Endothelial cell of umbilical vein (primary cell): ENCODE measurements at regions not wholly inside any gene's neighbourhood (a gene's known extent, or its start where the extent isn't known, plus 50 kb on each side); places are given as distances from the start of the nearest gene placed in this dataset.

Source experiments
- BruUV-seq: library from RNA; stranded (reverse); fragments of 400-500 nt; replicated peaks from 2 replicates; lab custom pipeline; 2021; lab: Mats Ljungman, UMichigan
- CTCF ChIA-PET: fragments of 300-600, 350-600 bp; sonication (Branson Sonifier 250); formaldehyde crosslinking; loops from one replicate; lab custom pipeline; 2021; ENCODE audit warnings: antibody characterized with exemption, inconsistent platforms; lab: Charles Lee
- POLR2A ChIA-PET: fragments of 300-600, 350-600 bp; sonication (Branson Sonifier 250); formaldehyde crosslinking; loops from one replicate; lab custom pipeline; 2021; ENCODE audit warnings: antibody characterized with exemption, inconsistent platforms; lab: Charles Lee
- DNase-seq: peaks from one replicate; pipeline ENCODE4 v3.0.0-alpha.2; 2011; ENCODE audit warnings: low read depth, low spot score
- FAIRE-seq: peaks from 2 replicates; lab custom pipeline; 2011; peaks lifted over from hg19 to GRCh38; lab: Jason Lieb, UNC
- H2AFZ ChIP-seq: 2 replicates; pipeline ENCODE4 v1.6.0; 2012; ENCODE audit warnings: low read depth, low read length, control low read depth, inconsistent platforms
- H3K27ac ChIP-seq: 2 replicates; pipeline ENCODE4 v1.5.1; 2011; ENCODE audit warnings: low read depth, mild to moderate bottlenecking, control low read depth, low read length, moderate library complexity; ENCODE audit not compliant: insufficient read depth
- H3K27me3 ChIP-seq, 2 experiments: 2 replicates each; pipeline versions ENCODE4 v1.6.0 to v1.6.1; 2011; ENCODE audit warnings: low read length in 2 of 2, mixed read lengths in 1 of 2; ENCODE audit not compliant: control insufficient read depth in 2 of 2, insufficient read depth in 2 of 2
- H3K36me3 ChIP-seq, 2 experiments: 2 replicates in 1 of 2; 3 replicates in 1 of 2; pipeline ENCODE4 v1.5.1; 2011; ENCODE audit warnings: low read length in 2 of 2, mild to moderate bottlenecking in 1 of 2, moderate library complexity in 1 of 2; ENCODE audit not compliant: control insufficient read depth in 2 of 2, insufficient read depth in 2 of 2; ENCODE audit errors: extremely low read depth in 1 of 2
- H3K4me1 ChIP-seq: 3 replicates; pipeline ENCODE4 v1.5.1; 2011; ENCODE audit warnings: mild to moderate bottlenecking, low read length; ENCODE audit not compliant: control insufficient read depth, insufficient read depth; ENCODE audit errors: extremely low read depth
- H3K4me2 ChIP-seq: 2 replicates; pipeline ENCODE4 v1.6.1; 2011; ENCODE audit warnings: low read length, control low read depth, mixed read lengths; ENCODE audit not compliant: insufficient read depth
- H3K4me3 ChIP-seq, 3 experiments: fragments of 200-600 bp in 1 of 3; sonication (generic), shearing (Covaris generic) in 1 of 3; replicated peaks in 1 of 3; 2 replicates each; pipeline ENCODE4 v1.5.1; 2011 to 2016; ENCODE audit warnings: control low read depth in 3 of 3, low read length in 3 of 3, mild to moderate bottlenecking in 2 of 3, inconsistent platforms in 1 of 3, low read depth in 1 of 3, moderate library complexity in 1 of 3; ENCODE audit not compliant: insufficient read depth in 1 of 3
- H3K79me2 ChIP-seq: 2 replicates; pipeline ENCODE4 v1.6.0; 2012; ENCODE audit warnings: low read length, inconsistent platforms; ENCODE audit not compliant: control insufficient read depth, insufficient read depth
- H3K9ac ChIP-seq: replicated peaks from 2 replicates; pipeline ENCODE3; 2011; ENCODE audit warnings: low read length, control low read depth; ENCODE audit not compliant: insufficient read depth; ENCODE audit errors: extremely low read depth
- H3K9me1 ChIP-seq: replicated peaks from 3 replicates; pipeline ENCODE4 v1.6.0; 2011; ENCODE audit warnings: mild to moderate bottlenecking, low read length; ENCODE audit not compliant: control insufficient read depth, insufficient read depth; ENCODE audit errors: extremely low read depth
- H3K9me3 ChIP-seq: replicated peaks from 2 replicates; pipeline ENCODE4 v1.5.1; 2012; ENCODE audit warnings: low read length, inconsistent platforms; ENCODE audit not compliant: control insufficient read depth, insufficient read depth
- H4K20me1 ChIP-seq: replicated peaks from 2 replicates; pipeline ENCODE3; 2011; ENCODE audit warnings: mild to moderate bottlenecking, low read length; ENCODE audit not compliant: control insufficient read depth, insufficient read depth; ENCODE audit errors: extremely low read depth
- EZH2 ChIP-seq: IDR thresholded peaks from 2 replicates; pipeline ENCODE4 v1.6.1; 2012; ENCODE audit warnings: borderline replicate concordance, low read depth, mild to moderate bottlenecking, moderate library complexity, low read length, inconsistent platforms; ENCODE audit not compliant: severe bottlenecking
- FOS ChIP-seq: IDR thresholded peaks from 2 replicates; pipeline ENCODE4 v1.6.1; 2011; ENCODE audit warnings: mild to moderate bottlenecking, low read length, moderate library complexity, borderline replicate concordance; ENCODE audit not compliant: insufficient read depth
- GATA2 ChIP-seq: IDR thresholded peaks from 2 replicates; pipeline ENCODE4 v1.7.0; 2011; ENCODE audit warnings: low read depth, mild to moderate bottlenecking, moderate library complexity, mixed read lengths, low read length; ENCODE audit not compliant: insufficient read length, insufficient read depth
- JUN ChIP-seq: IDR thresholded peaks from 2 replicates; pipeline ENCODE4 v1.6.1; 2011; ENCODE audit warnings: borderline replicate concordance, low read depth; ENCODE audit not compliant: insufficient read length, insufficient read depth
- MAX ChIP-seq: IDR thresholded peaks from 2 replicates; pipeline ENCODE4 v1.6.1; 2011; ENCODE audit not compliant: insufficient read depth, insufficient read length
- MYC ChIP-seq: IDR thresholded peaks from one replicate; pipeline ENCODE4 v1.6.1; 2011; ENCODE audit warnings: mild to moderate bottlenecking, low read depth, low read length
- POLR2A ChIP-seq: IDR thresholded peaks from 2 replicates; pipeline ENCODE4 v1.6.1; 2012; ENCODE audit warnings: low read depth, mild to moderate bottlenecking, control low read depth, low read length
- POLR2AphosphoS5 ChIP-seq: IDR thresholded peaks from 2 replicates; pipeline ENCODE4 v1.6.1; 2012; ENCODE audit warnings: low read depth, mild to moderate bottlenecking, control low read depth, low read length, moderate library complexity; ENCODE audit not compliant: insufficient read depth
- dilution Hi-C: fragments of 300-500 bp; cut with MboI; formaldehyde crosslinking; loops from one replicate; pipeline ENCODE4 v1.15.0; 2019; ENCODE audit warnings: low sequenced_read_pairs; ENCODE audit not compliant: extremely low pct_ligation_motif_present
- intact Hi-C: fragments of 100-400 bp; cut with micrococcal nuclease; formaldehyde crosslinking; loops from one replicate; pipeline ENCODE4 v1.10.0; 2022
- TF ChIP-seq, protein P1 (sequence below), 2 donors: IDR thresholded peaks; 1 replicate in 1 of 2; 2 replicates in 1 of 2; pipeline ENCODE4 v1.5.1; 2011; ENCODE audit warnings: low read length in 2 of 2, mild to moderate bottlenecking in 2 of 2, moderate library complexity in 2 of 2, control low read depth in 1 of 2, inconsistent platforms in 1 of 2, low read depth in 1 of 2; ENCODE audit not compliant: insufficient read depth in 1 of 2; ENCODE audit errors: extremely low read depth in 1 of 2

DNA sequence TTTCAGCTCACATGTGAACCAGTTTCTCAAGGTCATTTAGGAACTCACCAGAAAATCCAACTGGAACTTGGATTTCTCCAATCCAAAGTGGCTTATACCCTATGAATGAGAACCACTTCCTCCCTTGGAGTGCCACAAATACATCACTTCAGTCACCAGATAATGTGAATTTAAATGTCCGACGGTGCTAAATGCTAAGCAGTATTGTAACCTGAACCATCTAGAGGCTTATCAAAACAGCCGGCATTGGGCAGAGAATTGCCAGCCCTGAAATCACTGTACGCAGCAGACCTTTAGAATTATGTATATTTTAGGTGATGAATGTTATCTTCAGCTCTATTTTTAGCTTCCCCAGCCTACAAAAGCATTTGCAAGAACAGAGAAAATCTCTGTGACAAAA is 76.8 kb upstream of the COX20 start:
- Histone ChIP-seq H3K9ac (no peak overlapping the region), H3K27ac (no peak overlapping the region), H3K4me1 (no peaks in the 10 kb centered on the region), H3K4me3 (no peak overlapping the region), H3K4me2 (no peak overlapping the region), H3K9me1 (no peaks in the 10 kb centered on the region), H2AFZ (no peak overlapping the region), H3K27me3 (no peaks in the 10 kb centered on the region), H3K79me2 (no peaks in the 10 kb centered on the region), H3K36me3 (no peaks in the 10 kb centered on the region), H3K9me3 (no peaks in the 10 kb centered on the region), H4K20me1 (no peaks in the 10 kb centered on the region)
- no TSS peak for BruUV-seq
- POLR2A ChIA-PET = no interaction called here
- dilution Hi-C loops (no loop called here), intact Hi-C loops (no loop called here)
- FAIRE-seq (no peak), DNase-seq (no peak)
- TF ChIP-seq JUN (no peak), MYC (no peak), POLR2A (no peak), POLR2AphosphoS5 (no peak), GATA2 (no peak), FOS (no peak), MAX (no peak), EZH2 (no peak)
- TF ChIP-seq, protein P1, sequence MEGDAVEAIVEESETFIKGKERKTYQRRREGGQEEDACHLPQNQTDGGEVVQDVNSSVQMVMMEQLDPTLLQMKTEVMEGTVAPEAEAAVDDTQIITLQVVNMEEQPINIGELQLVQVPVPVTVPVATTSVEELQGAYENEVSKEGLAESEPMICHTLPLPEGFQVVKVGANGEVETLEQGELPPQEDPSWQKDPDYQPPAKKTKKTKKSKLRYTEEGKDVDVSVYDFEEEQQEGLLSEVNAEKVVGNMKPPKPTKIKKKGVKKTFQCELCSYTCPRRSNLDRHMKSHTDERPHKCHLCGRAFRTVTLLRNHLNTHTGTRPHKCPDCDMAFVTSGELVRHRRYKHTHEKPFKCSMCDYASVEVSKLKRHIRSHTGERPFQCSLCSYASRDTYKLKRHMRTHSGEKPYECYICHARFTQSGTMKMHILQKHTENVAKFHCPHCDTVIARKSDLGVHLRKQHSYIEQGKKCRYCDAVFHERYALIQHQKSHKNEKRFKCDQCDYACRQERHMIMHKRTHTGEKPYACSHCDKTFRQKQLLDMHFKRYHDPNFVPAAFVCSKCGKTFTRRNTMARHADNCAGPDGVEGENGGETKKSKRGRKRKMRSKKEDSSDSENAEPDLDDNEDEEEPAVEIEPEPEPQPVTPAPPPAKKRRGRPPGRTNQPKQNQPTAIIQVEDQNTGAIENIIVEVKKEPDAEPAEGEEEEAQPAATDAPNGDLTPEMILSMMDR (IDR thresholded peaks at IDR 0.05; ENCODE audit: extremely low read depth in 1 of 2, insufficient read depth in 1 of 2, low read depth in 1 of 2, low read length in 2 of 2) = no peak
- CTCF ChIA-PET = interaction anchor here (1.3 kb wide), 2 partner anchors 78 to 284 kb away, joined by 3 to 4 read pairs; no protein-coding TSS in a partner anchor
